Ammon's horn (tissue), 1 donor: ENCODE measurements at regions not wholly inside any gene's neighbourhood (a gene's known extent, or its start where the extent isn't known, plus 50 kb on each side); places are given as distances from the start of the nearest gene placed in this dataset.

Experiments used
- DNase-seq: peaks from one replicate; pipeline ENCODE4 v3.0.0-alpha.2; 2016; ENCODE audit warnings: low spot score

- no peak for DNase-seq
Measured at GRCh38 chr10:3237530-3237929, 64.9 kb upstream of the PITRM1 start.

GRCh38 chr10:3236644-3237404 lies 64.2 kb upstream of the PITRM1 start:
- DNase-seq: no peak

- DNase-seq: no peak
Measured at GRCh38 chr10:3235996-3236510, 63.5 kb upstream of the PITRM1 start.

- no peak for DNase-seq
Measured at GRCh38 chr10:3235395-3235794, 62.8 kb upstream of the PITRM1 start.

DNA sequence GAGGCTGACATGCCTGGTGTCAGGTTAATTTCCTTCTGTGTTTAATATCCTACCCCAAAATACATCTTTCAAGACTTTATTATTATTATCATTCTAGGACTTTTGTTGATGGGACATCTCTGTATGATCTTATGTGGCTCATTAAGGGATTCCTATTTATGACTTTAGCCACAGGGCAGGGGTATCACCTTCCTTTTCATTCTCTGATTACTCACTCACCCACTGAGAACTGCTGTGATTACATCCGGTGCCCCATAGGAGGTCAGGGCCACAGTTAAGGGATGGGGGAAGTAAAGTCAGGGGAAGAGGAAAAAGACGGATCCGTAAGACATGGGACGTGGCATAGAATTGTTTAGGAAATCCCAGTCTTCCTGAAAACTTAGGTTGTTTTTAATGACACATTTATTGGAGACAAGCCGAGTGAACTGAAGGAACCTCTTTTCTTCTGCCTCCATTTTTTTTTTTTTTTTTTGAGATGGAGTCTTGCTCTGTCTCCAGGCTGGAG lies 61.0 kb upstream of the PITRM1 start:
- no peak for DNase-seq

- no peak for DNase-seq
Measured at GRCh38 chr10:3231951-3232730, 59.6 kb upstream of the PITRM1 start.

GRCh38 chr10:3229815-3230214 lies 57.2 kb upstream of the PITRM1 start:
- DNase-seq: no peak

- no peak for DNase-seq
Measured at GRCh38 chr10:3228629-3228945, 56.0 kb upstream of the PITRM1 start.

DNA sequence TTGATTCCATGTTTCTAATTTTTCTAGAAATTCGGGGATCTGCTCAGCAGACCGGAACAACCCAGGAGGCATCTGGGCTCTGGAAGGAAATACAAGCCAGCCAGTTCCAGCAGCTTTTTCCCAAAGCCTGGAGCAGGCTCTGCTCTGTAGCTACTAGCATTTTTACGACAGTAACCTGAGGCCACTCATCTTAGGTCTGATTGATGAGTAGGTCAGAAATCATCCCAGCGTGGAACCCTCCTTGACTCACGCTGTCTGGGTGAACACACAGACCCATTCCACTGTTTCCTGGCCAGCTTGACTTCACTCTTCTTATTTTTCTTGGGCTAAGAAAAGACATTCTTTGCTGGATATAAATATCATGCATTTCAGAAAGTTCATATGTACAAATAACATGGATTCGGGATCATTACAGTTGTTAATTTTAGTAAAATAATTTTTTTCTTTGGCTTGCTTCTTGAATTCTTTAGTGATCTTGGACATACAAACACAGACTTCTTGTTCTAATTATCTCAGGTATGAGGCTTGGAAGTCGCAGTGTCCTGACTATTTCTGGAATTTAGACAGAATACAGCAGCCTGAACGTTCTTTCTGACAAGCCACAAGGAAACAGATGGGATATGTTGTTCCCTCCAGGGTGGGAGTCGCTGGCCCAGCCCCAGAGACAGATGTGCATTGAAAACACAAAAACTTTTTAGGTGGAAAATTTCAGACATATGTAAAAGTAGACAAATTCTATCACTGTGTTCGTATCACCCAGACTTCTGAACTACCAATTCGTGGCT lies 54.6 kb upstream of the PITRM1 start:
- DNase-seq: no peak

- DNase-seq: no peak
Measured at GRCh38 chr10:3225561-3225960, 53.0 kb upstream of the PITRM1 start.

- no peak for DNase-seq
Measured at GRCh38 chr10:3224241-3224640, 51.7 kb upstream of the PITRM1 start.

GRCh38 chr10:3222626-3223025 lies 50.0 kb upstream of the PITRM1 start:
- DNase-seq: no peak
